ENCODE measurements at regions not wholly inside any gene's neighbourhood (a gene's known extent, or its start where the extent isn't known, plus 50 kb on each side); places are given as distances from the start of the nearest gene placed in this dataset.

GRCh38 chr2:145091967-145092366 is 572.0 kb upstream of the ZEB2 start:
- H3K27ac Mint-ChIP-seq, result no peak overlapping the region
- H4K20me1 ChIP-seq (ENCODE audit: control insufficient read depth, insufficient read depth, low read length, poor library complexity, severe bottlenecking), result no peaks in the 10 kb centered on the region
- TF ChIP-seq EZH2 (IDR thresholded peaks at IDR 0.05; ENCODE audit: borderline replicate concordance, insufficient read depth, low read depth, low read length, poor library complexity, severe bottlenecking) (no peak), CTCF (IDR thresholded peaks at IDR 0.05) (no peak)
- no peaks in the 10 kb centered on the region for H3K27me3 Mint-ChIP-seq
- H3K27me3 ChIP-seq (replicated peaks in 1 of 4; ENCODE audit: control extremely low read depth in 1 of 4, control insufficient read depth in 3 of 4, insufficient read depth in 4 of 4, low read length in 3 of 4), result no peaks in the 10 kb centered on the region
- intact Hi-C loops (cut with micrococcal nuclease), result no loop called here
- H2AFZ ChIP-seq (ENCODE audit: insufficient read depth, low read depth, low read length, poor library complexity, severe bottlenecking), result no peak overlapping the region
- ATAC-seq (ENCODE audit: low read depth) (no peak), DNase-seq (no peak)
- POLR2A ChIA-PET, result no interaction called here
- peaks cover 7% of the 10 kb centered on the region for H3K4me1 Mint-ChIP-seq
- H3K4me3 Mint-ChIP-seq, result no peak overlapping the region
- H3K4me1 ChIP-seq (ENCODE audit: control insufficient read depth in 2 of 2, insufficient read depth in 2 of 2, low read length in 2 of 2), result no peaks in the 10 kb centered on the region
- H3K79me2 ChIP-seq (ENCODE audit: control insufficient read depth, insufficient read depth, low read length), result no peaks in the 10 kb centered on the region
- H3K9me3 ChIP-seq (ENCODE audit: control extremely low read depth in 1 of 3, control insufficient read depth in 2 of 3, insufficient read depth in 1 of 3, low read length in 2 of 3), result peaks cover 0 to 4% (median 0%) of the 10 kb centered on the region in 3 donors
- no peak overlapping the region for H3K4me2 ChIP-seq (replicated peaks; ENCODE audit: low read depth, low read length, poor library complexity, severe bottlenecking)
- H3K27ac ChIP-seq (ENCODE audit: low read length in 2 of 2), result no peak overlapping the region
- H3K36me3 ChIP-seq (replicated peaks in 1 of 2; ENCODE audit: control extremely low read depth in 1 of 2, control insufficient read depth in 1 of 2, extremely low read depth in 1 of 2, insufficient read depth in 2 of 2, low read length in 1 of 2), result no peaks in the 10 kb centered on the region
- H3K9ac ChIP-seq (ENCODE audit: low read length), result no peak overlapping the region
- H3K4me3 ChIP-seq (ENCODE audit: control extremely low read depth in 1 of 5, extremely low read depth in 1 of 5, insufficient read depth in 1 of 5, low read depth in 2 of 5, low read length in 4 of 5), result no peak overlapping the region
- CTCF ChIA-PET, result no interaction called here
- H3K9me3 Mint-ChIP-seq (ENCODE audit: insufficient read depth), result peaks cover 2% of the 10 kb centered on the region

- no peak overlapping the region for H3K9ac ChIP-seq (ENCODE audit: low read length)
- no peaks in the 10 kb centered on the region for H3K4me1 ChIP-seq (ENCODE audit: control insufficient read depth in 2 of 2, insufficient read depth in 2 of 2, low read length in 2 of 2)
- intact Hi-C loops (cut with micrococcal nuclease), result no loop called here
- Mint-ChIP-seq H3K27me3 (no peaks in the 10 kb centered on the region), H3K9me3 (ENCODE audit: insufficient read depth) (peaks cover 2% of the 10 kb centered on the region), H3K4me1 (peaks cover 4% of the 10 kb centered on the region), H3K27ac (no peak overlapping the region), H3K4me3 (no peak overlapping the region)
- H3K4me3 ChIP-seq (ENCODE audit: control extremely low read depth in 1 of 5, extremely low read depth in 1 of 5, insufficient read depth in 1 of 5, low read depth in 2 of 5, low read length in 4 of 5), result no peak overlapping the region
- ChIA-PET POLR2A (no interaction called here), CTCF (no interaction called here)
- no CpG with 5 or more reads among the region's 2 CpGs for WGBS (ENCODE audit: insufficient coverage)
- ATAC-seq (ENCODE audit: low read depth), result no peak
- no peak overlapping the region for H3K27ac ChIP-seq (ENCODE audit: low read length in 2 of 2)
- no peak overlapping the region for H2AFZ ChIP-seq (ENCODE audit: insufficient read depth, low read depth, low read length, poor library complexity, severe bottlenecking)
- no peaks in the 10 kb centered on the region for H3K79me2 ChIP-seq (ENCODE audit: control insufficient read depth, insufficient read depth, low read length)
- H3K9me3 ChIP-seq (ENCODE audit: control extremely low read depth in 1 of 3, control insufficient read depth in 2 of 3, insufficient read depth in 1 of 3, low read length in 2 of 3), result peaks cover 0 to 4% (median 0%) of the 10 kb centered on the region in 3 donors
- H3K4me2 ChIP-seq (replicated peaks; ENCODE audit: low read depth, low read length, poor library complexity, severe bottlenecking), result no peak overlapping the region
- no peaks in the 10 kb centered on the region for H3K27me3 ChIP-seq (replicated peaks in 1 of 4; ENCODE audit: control extremely low read depth in 1 of 4, control insufficient read depth in 3 of 4, insufficient read depth in 4 of 4, low read length in 3 of 4)
- H4K20me1 ChIP-seq (ENCODE audit: control insufficient read depth, insufficient read depth, low read length, poor library complexity, severe bottlenecking), result no peaks in the 10 kb centered on the region
- no peaks in the 10 kb centered on the region for H3K36me3 ChIP-seq (replicated peaks in 1 of 2; ENCODE audit: control extremely low read depth in 1 of 2, control insufficient read depth in 1 of 2, extremely low read depth in 1 of 2, insufficient read depth in 2 of 2, low read length in 1 of 2)
- no peak for DNase-seq
- TF ChIP-seq EZH2 (IDR thresholded peaks at IDR 0.05; ENCODE audit: borderline replicate concordance, insufficient read depth, low read depth, low read length, poor library complexity, severe bottlenecking), result no peak
- no peak for TF ChIP-seq CTCF (IDR thresholded peaks at IDR 0.05)
Measured at GRCh38 chr2:145090841-145091761, 571.2 kb upstream of the ZEB2 start.
